ENCODE measurements at regions not wholly inside any gene's neighbourhood (a gene's known extent, or its start where the extent isn't known, plus 50 kb on each side); places are given as distances from the start of the nearest gene placed in this dataset.

GRCh38 chr5:167503926-167504720 lies 787.3 kb upstream of the WWC1 start:
- DNase-seq = no peak

- no peak for DNase-seq
Observed at GRCh38 chr5:167507463-167508233, 783.8 kb upstream of the WWC1 start.

- no peak for DNase-seq
Observed at GRCh38 chr5:167509076-167509475, 782.4 kb upstream of the WWC1 start.

DNA sequence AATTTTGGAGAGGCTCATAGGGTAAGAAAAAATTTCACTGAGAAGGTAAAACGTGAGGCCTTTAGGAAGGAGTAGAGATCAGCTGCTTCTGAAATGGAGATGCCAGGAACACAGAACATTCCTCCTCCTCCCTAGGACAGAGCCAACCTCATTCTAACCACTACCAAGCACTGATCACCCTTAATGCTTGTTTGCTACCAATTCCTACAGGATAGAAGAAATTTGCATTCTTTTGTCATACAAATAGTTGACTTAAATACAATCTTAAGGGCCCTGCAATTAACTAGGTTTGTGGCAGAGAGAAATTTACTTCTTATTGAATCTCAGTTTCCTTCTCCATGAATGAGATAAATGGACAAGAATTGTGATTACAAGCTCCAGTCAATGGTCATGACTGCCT lies 780.2 kb upstream of the WWC1 start:
- DNase-seq = no peak

DNA sequence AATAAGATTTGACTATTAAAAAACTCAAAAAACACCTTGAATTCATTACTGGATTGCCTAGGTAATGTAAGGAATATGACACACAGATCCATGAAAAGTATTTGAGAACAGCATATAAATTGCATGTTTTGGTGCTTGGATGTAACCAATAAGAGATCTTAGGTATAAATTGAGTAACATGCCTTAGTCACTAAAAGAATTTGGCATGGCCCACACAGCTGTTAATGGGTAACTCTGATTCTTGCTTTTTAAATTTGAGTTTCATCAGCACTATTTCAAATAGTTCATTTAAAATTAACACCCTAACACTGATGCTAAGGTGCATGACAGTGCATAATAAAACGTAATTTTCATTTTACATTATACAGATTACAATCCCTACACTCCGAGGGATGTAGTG lies 779.3 kb upstream of the WWC1 start:
- DNase-seq = no peak

GRCh38 chr5:167513381-167513780 lies 778.1 kb upstream of the WWC1 start:
- no peak for DNase-seq

- no peak for DNase-seq
Observed at GRCh38 chr5:167514461-167514860, 777.0 kb upstream of the WWC1 start.

GRCh38 chr5:167525004-167525403 lies 766.4 kb upstream of the WWC1 start:
- DNase-seq = no peak

DNA sequence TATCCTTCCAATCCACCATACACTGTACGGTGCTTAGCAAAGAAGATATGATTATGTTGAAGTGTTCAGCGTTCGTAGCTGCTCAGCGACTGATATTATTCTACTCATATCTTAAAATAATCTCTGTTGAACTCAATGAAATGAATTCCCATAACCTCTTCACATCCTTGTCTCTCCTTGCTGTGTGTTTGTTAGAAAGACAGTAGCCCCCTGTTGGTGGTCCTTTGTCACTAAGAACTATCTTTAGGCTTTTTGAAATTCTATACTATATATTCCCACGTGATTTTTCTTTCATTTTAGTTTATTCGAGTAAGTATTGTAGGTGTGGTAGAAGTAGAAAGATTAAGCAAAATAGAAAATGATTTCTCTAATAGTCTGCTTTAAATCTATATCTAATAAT lies 762.8 kb upstream of the WWC1 start:
- no peak for DNase-seq

DNA sequence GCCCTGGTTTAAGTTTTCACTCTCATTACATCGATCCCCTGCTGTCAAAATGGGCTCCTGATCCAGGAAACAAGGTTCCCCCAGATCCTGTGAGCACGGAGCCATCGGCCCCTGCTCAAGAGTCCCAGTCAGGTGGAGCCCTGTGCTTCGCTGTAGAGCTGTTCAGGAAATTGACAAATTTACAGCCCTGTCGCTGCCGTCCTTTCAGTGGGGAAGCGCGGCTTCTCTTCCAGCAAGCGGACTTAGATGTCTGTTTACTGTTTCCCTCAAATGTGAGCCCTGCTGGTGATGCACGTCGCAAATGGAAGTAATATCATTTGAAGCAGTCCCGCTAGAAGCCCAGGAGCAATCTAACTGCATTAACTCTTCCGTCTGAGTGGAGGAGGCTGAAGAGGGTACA lies 760.9 kb upstream of the WWC1 start:
- no peak for DNase-seq

- no peak for DNase-seq
Observed at GRCh38 chr5:167533814-167534795, 757.3 kb upstream of the WWC1 start.

- DNase-seq = no peak
Observed at GRCh38 chr5:167539747-167540146, 751.7 kb upstream of the WWC1 start.

GRCh38 chr5:167546270-167546669 lies 745.2 kb upstream of the WWC1 start:
- DNase-seq = no peak

DNA sequence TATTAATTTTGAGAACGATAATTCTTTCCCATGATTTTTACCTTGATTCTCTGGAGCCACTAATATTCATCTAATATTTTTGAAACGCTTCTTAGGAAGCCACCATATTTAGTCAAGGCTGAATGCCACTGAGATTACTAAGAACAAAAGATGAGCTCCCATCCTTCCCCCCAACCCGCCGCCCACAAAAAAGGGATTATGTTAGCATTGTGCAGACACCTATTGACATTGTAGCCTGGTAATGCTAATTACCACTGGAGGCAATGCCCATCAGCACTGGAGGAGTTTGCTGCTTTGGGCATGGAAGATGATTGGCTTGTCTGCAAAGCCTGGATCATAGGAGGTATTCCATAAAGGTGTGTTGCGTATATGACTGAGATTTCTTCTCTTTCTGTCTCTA lies 739.1 kb upstream of the WWC1 start:
- DNase-seq = no peak

GRCh38 chr5:167553511-167553910 lies 737.9 kb upstream of the WWC1 start:
- DNase-seq = no peak

GRCh38 chr5:167554564-167555290 lies 736.7 kb upstream of the WWC1 start:
- no peak for DNase-seq

DNA sequence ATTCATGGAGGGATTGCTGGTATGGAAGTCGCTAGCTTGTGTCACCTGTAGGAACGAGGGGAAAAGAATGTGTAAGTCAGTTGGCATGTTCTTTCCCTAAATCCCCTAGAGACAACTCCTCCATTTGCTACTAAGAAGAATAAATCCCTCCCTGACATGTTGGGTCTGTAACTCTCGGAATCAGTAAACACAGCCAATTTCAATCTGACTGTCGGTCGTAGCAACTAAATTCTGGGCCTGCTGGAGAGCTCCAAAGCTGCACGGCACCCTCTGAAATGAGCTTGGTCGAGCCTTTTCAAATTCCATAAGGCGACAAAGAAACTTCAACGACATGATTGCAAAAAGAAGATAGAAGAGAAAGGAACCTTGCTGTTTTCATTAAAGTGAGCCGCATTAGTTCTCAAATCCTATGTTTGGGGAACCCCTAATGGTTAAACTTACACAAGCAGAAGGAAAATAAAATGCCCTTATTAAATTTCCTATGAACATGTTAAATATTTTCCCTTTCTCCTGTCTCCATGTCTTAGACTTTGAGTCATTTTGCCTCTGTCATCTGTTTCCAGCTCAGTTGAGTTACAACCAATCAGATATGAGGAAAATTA lies 735.8 kb upstream of the WWC1 start:
- DNase-seq = no peak

- no peak for DNase-seq
Observed at GRCh38 chr5:167557359-167557758, 734.1 kb upstream of the WWC1 start.

GRCh38 chr5:167561796-167562195 lies 729.6 kb upstream of the WWC1 start:
- DNase-seq = no peak

- no peak for DNase-seq
Observed at GRCh38 chr5:167564275-167564674, 727.2 kb upstream of the WWC1 start.

DNA sequence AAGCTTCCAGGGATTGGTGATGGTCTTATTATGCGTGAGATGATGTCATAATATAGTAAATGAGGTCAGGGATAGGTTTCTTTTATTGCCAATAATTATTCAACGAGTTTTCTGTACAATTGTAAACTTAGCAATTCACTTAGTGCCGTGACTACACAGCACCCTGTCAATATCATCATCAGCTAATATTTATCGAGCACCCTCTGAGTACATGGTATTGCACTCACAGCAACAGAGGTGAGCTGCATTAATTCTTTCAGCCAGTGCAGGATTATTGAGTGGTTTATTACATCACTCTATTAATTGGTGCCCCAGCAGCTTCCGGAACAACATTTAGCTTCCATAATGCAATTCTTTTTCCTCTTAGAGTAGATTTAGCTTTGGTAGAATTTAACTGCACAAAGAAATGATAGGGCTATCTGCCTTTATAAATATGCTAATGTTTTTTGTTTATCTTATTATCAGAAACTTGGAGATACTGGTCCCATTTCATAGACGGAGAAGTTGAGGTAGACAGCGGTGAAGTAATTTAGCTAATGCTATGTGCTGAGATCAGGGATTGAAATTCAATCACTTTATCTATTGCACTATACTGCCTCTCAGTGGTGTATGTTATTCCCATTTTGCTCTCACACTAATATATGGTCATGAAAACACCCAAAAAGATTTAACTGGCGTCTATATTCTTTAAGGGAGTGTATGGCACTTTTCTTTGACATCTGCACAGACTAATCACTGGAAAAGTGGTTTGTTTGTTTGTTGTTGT lies 726.1 kb upstream of the WWC1 start:
- DNase-seq = no peak

Data from T-helper 9 cell (primary cell).